ENCODE measurements at regions not wholly inside any gene's neighbourhood (a gene's known extent, or its start where the extent isn't known, plus 50 kb on each side); places are given as distances from the start of the nearest gene placed in this dataset.
"Not testable (repeated sequence)": the region's sequence is repeated elsewhere in the genome, so short reads cannot be mapped to it uniquely, and the experiment has no call there.

GRCh38 chr12:86387591-86388145, 131.5 kb upstream of the MGAT4C start:
- no peak overlapping the region for H3K27ac Mint-ChIP-seq
- no peaks in the 10 kb centered on the region for H3K4me1 Mint-ChIP-seq (ENCODE audit: low read depth)
- TF ChIP-seq CTCF (IDR thresholded peaks at IDR 0.05) = no peak
- POLR2A ChIA-PET = no interaction called here
- H3K4me3 Mint-ChIP-seq = no peak overlapping the region
- CTCF ChIA-PET = no interaction called here
- peaks cover 9% of the 10 kb centered on the region for H3K9me3 Mint-ChIP-seq
- DNase-seq = no peak
- intact Hi-C loops (cut with micrococcal nuclease) = no loop called here
- H3K27me3 Mint-ChIP-seq = no peaks in the 10 kb centered on the region
- no peaks in the 10 kb centered on the region for H3K36me3 Mint-ChIP-seq (ENCODE audit: low read depth)
- no peak for ATAC-seq

GRCh38 chr12:86383759-86384158, 127.6 kb upstream of the MGAT4C start:
- ATAC-seq; intact Hi-C loops (cut with micrococcal nuclease); DNase-seq; POLR2A ChIA-PET; H3K4me3 Mint-ChIP-seq; H3K36me3 Mint-ChIP-seq (ENCODE audit: low read depth); H3K27me3 Mint-ChIP-seq; H3K4me1 Mint-ChIP-seq (ENCODE audit: low read depth); H3K27ac Mint-ChIP-seq; CTCF ChIA-PET: not testable (repeated sequence)
- H3K9me3 Mint-ChIP-seq = peaks cover 10% of the 10 kb centered on the region

GRCh38 chr12:86379337-86379736, 123.1 kb upstream of the MGAT4C start:
- DNase-seq (no peak), ATAC-seq (no peak)
- H3K4me1 Mint-ChIP-seq (ENCODE audit: low read depth) = no peaks in the 10 kb centered on the region
- no peak overlapping the region for H3K27ac Mint-ChIP-seq
- H3K27me3 Mint-ChIP-seq = no peaks in the 10 kb centered on the region
- no peak for TF ChIP-seq CTCF (IDR thresholded peaks at IDR 0.05)
- H3K9me3 Mint-ChIP-seq = peaks cover 11% of the 10 kb centered on the region
- H3K4me3 Mint-ChIP-seq = no peak overlapping the region
- ChIA-PET CTCF (no interaction called here), POLR2A (no interaction called here)
- no peaks in the 10 kb centered on the region for H3K36me3 Mint-ChIP-seq (ENCODE audit: low read depth)
- intact Hi-C loops (cut with micrococcal nuclease) = no loop called here

- ChIA-PET POLR2A (no interaction called here), CTCF (no interaction called here)
- H3K4me1 Mint-ChIP-seq (ENCODE audit: low read depth) = no peaks in the 10 kb centered on the region
- TF ChIP-seq CTCF (IDR thresholded peaks at IDR 0.05) = no peak
- H3K4me3 Mint-ChIP-seq = no peak overlapping the region
- ATAC-seq (no peak), DNase-seq (no peak)
- peaks cover 2% of the 10 kb centered on the region for H3K9me3 Mint-ChIP-seq
- intact Hi-C loops (cut with micrococcal nuclease) = no loop called here
- no peak overlapping the region for H3K27ac Mint-ChIP-seq
- no peaks in the 10 kb centered on the region for H3K36me3 Mint-ChIP-seq (ENCODE audit: low read depth)
- no peaks in the 10 kb centered on the region for H3K27me3 Mint-ChIP-seq
These were observed 119.9 kb upstream of the MGAT4C start for GRCh38 chr12:86376052-86376451.

- H3K4me3 Mint-ChIP-seq = no peak overlapping the region
- DNase-seq = no peak
- H3K27ac Mint-ChIP-seq = no peak overlapping the region
- no peaks in the 10 kb centered on the region for H3K4me1 Mint-ChIP-seq (ENCODE audit: low read depth)
- ChIA-PET CTCF (no interaction called here), POLR2A (no interaction called here)
- TF ChIP-seq CTCF (IDR thresholded peaks at IDR 0.05) = no peak
- H3K27me3 Mint-ChIP-seq = no peaks in the 10 kb centered on the region
- peaks cover 2% of the 10 kb centered on the region for H3K9me3 Mint-ChIP-seq
- intact Hi-C loops (cut with micrococcal nuclease) = no loop called here
- no peak for ATAC-seq
- no peaks in the 10 kb centered on the region for H3K36me3 Mint-ChIP-seq (ENCODE audit: low read depth)
These were observed 117.6 kb upstream of the MGAT4C start for GRCh38 chr12:86373813-86374212.

- ChIA-PET CTCF (no interaction called here), POLR2A (no interaction called here)
- Mint-ChIP-seq H3K4me3 (no peak overlapping the region), H3K27ac (no peak overlapping the region), H3K36me3 (ENCODE audit: low read depth) (no peaks in the 10 kb centered on the region), H3K9me3 (peaks cover 10% of the 10 kb centered on the region), H3K27me3 (no peaks in the 10 kb centered on the region), H3K4me1 (ENCODE audit: low read depth) (no peaks in the 10 kb centered on the region)
- no peak for DNase-seq
- intact Hi-C loops (cut with micrococcal nuclease) = no loop called here
- no peak for ATAC-seq
- no peak for TF ChIP-seq CTCF (IDR thresholded peaks at IDR 0.05)
These were observed 110.9 kb upstream of the MGAT4C start for GRCh38 chr12:86367137-86367536.
